ENCODE measurements at regions not wholly inside any gene's neighbourhood (a gene's known extent, or its start where the extent isn't known, plus 50 kb on each side); places are given as distances from the start of the nearest gene placed in this dataset.

DNA sequence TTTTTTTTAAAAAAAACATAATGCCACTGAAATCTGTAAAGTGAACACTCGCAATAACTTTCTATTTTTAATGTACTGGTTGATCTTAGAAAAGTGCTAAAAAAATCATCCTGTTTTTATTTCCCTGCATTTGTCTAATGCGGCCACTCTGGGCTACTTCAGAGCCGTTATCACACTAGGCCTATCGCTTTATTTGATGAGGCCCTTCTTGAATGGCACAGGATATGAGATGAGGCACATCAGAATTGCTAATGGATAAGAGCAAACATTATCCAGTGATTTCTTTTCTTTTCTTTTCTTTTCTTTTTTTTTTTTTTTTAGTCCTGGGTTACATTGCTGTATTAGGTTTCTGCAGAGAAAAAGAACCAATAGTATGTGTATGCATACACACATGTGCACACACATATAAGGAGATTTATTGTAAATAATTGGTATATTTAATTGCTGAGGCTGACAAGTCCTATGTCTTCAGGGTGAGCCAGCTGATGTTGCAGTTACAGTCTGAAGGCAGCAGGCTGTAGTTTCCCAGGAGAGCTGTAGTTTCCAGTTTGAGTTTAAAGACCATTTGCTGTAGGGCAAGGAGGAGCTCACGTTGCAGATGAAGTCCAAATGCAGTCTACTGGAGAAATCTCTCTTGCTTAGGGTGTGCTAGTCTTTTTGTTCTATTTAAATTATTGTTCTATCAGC lies 391.7 kb downstream of the MED10 start:
- no peaks in the 10 kb centered on the region for H3K36me3 ChIP-seq (ENCODE audit: insufficient read depth, low read length)
- H3K4me1 Mint-ChIP-seq = no peaks in the 10 kb centered on the region
- no peak for DNase-seq
- CTCF ChIA-PET (ENCODE audit: partially characterized antibody) = no interaction called here
- no peaks in the 10 kb centered on the region for H3K9me3 ChIP-seq (ENCODE audit: control insufficient read depth in 1 of 2, low read length in 2 of 2)
- H3K4me3 Mint-ChIP-seq = no peak overlapping the region
- no peaks in the 10 kb centered on the region for H3K36me3 Mint-ChIP-seq
- intact Hi-C loops (cut with micrococcal nuclease) = no loop called here
- H3K9me3 Mint-ChIP-seq = peaks cover 0 to 11% (median 4%) of the 10 kb centered on the region in 8 donors
- no peak overlapping the region for H3K27ac Mint-ChIP-seq
- H3K27me3 ChIP-seq (ENCODE audit: insufficient read depth, low read length) = no peaks in the 10 kb centered on the region
- no peak overlapping the region for H3K27ac ChIP-seq (ENCODE audit: low read depth, low read length)
- H3K27me3 Mint-ChIP-seq = no peaks in the 10 kb centered on the region
- no peaks in the 10 kb centered on the region for H3K4me1 ChIP-seq (ENCODE audit: insufficient read depth, low read length)
- POLR2A ChIA-PET (ENCODE audit: partially characterized antibody) = no interaction called here
- no peak overlapping the region for H3K4me3 ChIP-seq (ENCODE audit: low read length in 2 of 2)

DNA sequence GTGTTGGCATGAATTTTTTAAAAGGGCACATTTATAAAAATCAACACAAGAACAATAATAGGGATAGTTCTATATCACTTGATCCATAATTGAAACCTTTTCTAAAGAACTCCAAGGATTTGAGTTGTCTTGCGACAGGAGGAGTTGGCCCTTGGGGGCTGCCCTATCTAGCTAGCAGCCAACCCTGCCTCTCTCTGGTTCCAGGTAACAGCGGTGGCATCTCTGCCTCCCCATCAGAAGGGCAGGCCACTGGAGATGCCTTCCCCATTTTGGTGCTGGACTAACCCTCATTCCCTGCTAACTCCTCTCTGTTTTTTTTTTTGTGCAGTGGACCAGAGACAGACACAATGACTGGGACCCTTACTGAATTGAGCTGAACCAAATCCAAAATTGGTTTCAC lies 393.0 kb downstream of the MED10 start:
- intact Hi-C loops (cut with micrococcal nuclease) = no loop called here
- POLR2A ChIA-PET (ENCODE audit: partially characterized antibody) = no interaction called here
- no peak overlapping the region for H3K4me3 Mint-ChIP-seq

DNA sequence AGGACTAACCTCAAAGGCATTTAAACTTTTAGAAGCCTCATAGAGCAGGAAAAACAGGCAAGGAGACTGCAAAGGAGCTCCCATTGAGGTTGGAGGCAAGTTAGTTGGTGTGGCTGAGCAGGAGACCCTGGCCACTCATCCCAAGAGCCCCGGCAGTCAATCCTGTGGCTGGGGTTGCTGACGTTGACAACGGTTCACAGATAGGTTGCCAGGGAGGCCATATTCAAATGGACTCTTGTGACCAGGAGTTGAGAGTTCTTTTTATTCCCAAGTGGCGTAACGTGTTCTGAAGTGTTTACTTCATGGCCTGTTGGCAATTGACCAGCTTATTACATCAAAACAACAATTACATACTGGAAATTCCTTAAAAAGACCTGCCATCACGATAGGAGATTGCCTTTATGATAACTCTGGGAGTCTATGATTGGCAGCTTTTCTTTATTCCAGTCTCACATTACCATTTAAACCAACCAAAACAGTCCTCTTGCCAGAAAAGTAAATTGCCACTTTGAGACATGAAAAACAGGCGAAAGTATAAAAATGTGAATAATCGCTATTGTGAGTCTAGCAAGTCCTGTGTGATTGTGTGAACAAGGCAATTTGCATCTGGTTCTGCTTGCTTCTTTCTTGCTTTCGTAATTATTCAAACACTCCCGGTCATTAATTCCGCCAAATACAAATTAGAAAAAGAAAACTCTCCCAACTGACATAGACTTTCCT lies 394.9 kb downstream of the MED10 start:
- Histone ChIP-seq H3K4me3 (ENCODE audit: low read length in 2 of 2) (no peak overlapping the region), H3K36me3 (ENCODE audit: insufficient read depth, low read length) (no peaks in the 10 kb centered on the region), H3K27me3 (ENCODE audit: insufficient read depth, low read length) (no peaks in the 10 kb centered on the region), H3K9me3 (ENCODE audit: control insufficient read depth in 1 of 2, low read length in 2 of 2) (no peaks in the 10 kb centered on the region), H3K4me1 (ENCODE audit: insufficient read depth, low read length) (no peaks in the 10 kb centered on the region), H3K27ac (ENCODE audit: low read depth, low read length) (no peak overlapping the region)
- no peak overlapping the region for H3K4me3 Mint-ChIP-seq
- no peak for DNase-seq
- intact Hi-C loops (cut with micrococcal nuclease) = no loop called here
- CTCF ChIA-PET (ENCODE audit: partially characterized antibody) = no interaction called here
- peaks cover 0 to 1% of the 10 kb centered on the region in 2 donors for H3K27me3 Mint-ChIP-seq
- POLR2A ChIA-PET (ENCODE audit: partially characterized antibody) = no interaction called here
- no peak overlapping the region for H3K27ac Mint-ChIP-seq
- no peaks in the 10 kb centered on the region for H3K4me1 Mint-ChIP-seq
- H3K9me3 Mint-ChIP-seq = peaks cover 0 to 2% (median 0%) of the 10 kb centered on the region in 8 donors
- no peaks in the 10 kb centered on the region for H3K36me3 Mint-ChIP-seq

More for the DNA sequence above, 393.0 kb downstream of the MED10 start:
- H3K36me3 ChIP-seq (ENCODE audit: insufficient read depth, low read length) = no peaks in the 10 kb centered on the region
- H3K36me3 Mint-ChIP-seq = no peaks in the 10 kb centered on the region
- H3K27me3 Mint-ChIP-seq = no peaks in the 10 kb centered on the region
- peaks cover 0 to 3% (median 0%) of the 10 kb centered on the region in 8 donors for H3K9me3 Mint-ChIP-seq
- no peak overlapping the region for H3K27ac ChIP-seq (ENCODE audit: low read depth, low read length)
- no peak overlapping the region for H3K4me3 ChIP-seq (ENCODE audit: low read length in 2 of 2)
- no peaks in the 10 kb centered on the region for H3K9me3 ChIP-seq (ENCODE audit: control insufficient read depth in 1 of 2, low read length in 2 of 2)
- CTCF ChIA-PET (ENCODE audit: partially characterized antibody) = no interaction called here
- no peak for DNase-seq
- H3K4me1 ChIP-seq (ENCODE audit: insufficient read depth, low read length) = no peaks in the 10 kb centered on the region
- H3K27me3 ChIP-seq (ENCODE audit: insufficient read depth, low read length) = no peaks in the 10 kb centered on the region
- no peak overlapping the region for H3K27ac Mint-ChIP-seq
- no peaks in the 10 kb centered on the region for H3K4me1 Mint-ChIP-seq

DNA sequence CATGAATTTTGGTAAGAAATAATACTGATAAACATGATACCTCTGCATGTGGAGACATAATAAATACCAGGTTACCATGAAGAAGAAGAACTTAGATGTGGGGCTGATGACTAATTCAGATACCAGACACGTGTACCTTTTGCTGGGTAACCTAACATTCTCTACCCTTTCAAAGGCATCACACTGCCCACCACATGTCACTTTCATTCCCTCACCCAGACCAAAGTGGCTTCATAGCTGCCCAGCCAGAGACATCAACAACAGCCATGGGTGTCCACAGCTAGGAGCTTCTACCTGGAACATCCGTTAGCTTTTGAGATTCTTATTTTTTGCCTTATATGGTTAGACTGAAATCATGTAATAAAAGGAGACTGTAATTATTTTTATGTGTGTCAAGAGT lies 396.8 kb downstream of the MED10 start:
- ChIA-PET CTCF (ENCODE audit: partially characterized antibody) (no interaction called here), POLR2A (ENCODE audit: partially characterized antibody) (no interaction called here)
- no peaks in the 10 kb centered on the region for H3K4me1 Mint-ChIP-seq
- no peaks in the 10 kb centered on the region for H3K9me3 ChIP-seq (ENCODE audit: control insufficient read depth in 1 of 2, low read length in 2 of 2)
- H3K27me3 ChIP-seq (ENCODE audit: insufficient read depth, low read length) = no peaks in the 10 kb centered on the region
- intact Hi-C loops (cut with micrococcal nuclease) = no loop called here
- H3K4me1 ChIP-seq (ENCODE audit: insufficient read depth, low read length) = no peaks in the 10 kb centered on the region
- DNase-seq = no peak
- H3K27ac Mint-ChIP-seq = no peak overlapping the region
- H3K27me3 Mint-ChIP-seq = peaks cover 0 to 1% of the 10 kb centered on the region in 2 donors
- H3K9me3 Mint-ChIP-seq = peaks cover 0 to 2% (median 0%) of the 10 kb centered on the region in 8 donors
- H3K4me3 ChIP-seq (ENCODE audit: low read length in 2 of 2) = no peak overlapping the region
- H3K27ac ChIP-seq (ENCODE audit: low read depth, low read length) = no peak overlapping the region
- H3K4me3 Mint-ChIP-seq = no peak overlapping the region
- no peaks in the 10 kb centered on the region for H3K36me3 Mint-ChIP-seq
- H3K36me3 ChIP-seq (ENCODE audit: insufficient read depth, low read length) = no peaks in the 10 kb centered on the region

DNA sequence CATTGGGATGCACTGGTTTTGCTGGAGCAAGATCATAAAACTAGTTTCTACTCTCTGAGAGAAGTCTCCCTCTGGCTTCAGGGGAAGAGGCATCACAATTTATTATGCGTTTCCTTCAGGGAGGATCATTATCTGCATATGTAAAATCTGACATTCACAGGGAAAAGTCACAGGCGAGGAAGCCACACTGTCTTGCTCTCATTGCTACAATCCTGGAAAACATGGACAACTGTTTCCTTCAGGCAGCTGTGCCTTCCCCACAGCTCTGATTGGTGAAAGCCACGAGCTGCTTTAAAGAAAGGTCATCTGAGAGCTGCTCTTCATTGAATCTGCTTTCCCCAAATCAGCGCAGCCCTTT lies 397.8 kb downstream of the MED10 start:
- Histone ChIP-seq H3K4me3 (ENCODE audit: low read length in 2 of 2) (no peak overlapping the region), H3K4me1 (ENCODE audit: insufficient read depth, low read length) (no peaks in the 10 kb centered on the region), H3K9me3 (ENCODE audit: control insufficient read depth in 1 of 2, low read length in 2 of 2) (no peaks in the 10 kb centered on the region), H3K27me3 (ENCODE audit: insufficient read depth, low read length) (no peaks in the 10 kb centered on the region), H3K27ac (ENCODE audit: low read depth, low read length) (no peak overlapping the region), H3K36me3 (ENCODE audit: insufficient read depth, low read length) (no peaks in the 10 kb centered on the region)
- intact Hi-C loops (cut with micrococcal nuclease) = no loop called here
- Mint-ChIP-seq H3K9me3 (peaks cover 0 to 4% (median 0%) of the 10 kb centered on the region in 8 donors), H3K4me3 (no peak overlapping the region), H3K27me3 (peaks cover 0 to 1% of the 10 kb centered on the region in 2 donors), H3K4me1 (no peaks in the 10 kb centered on the region), H3K27ac (no peak overlapping the region), H3K36me3 (no peaks in the 10 kb centered on the region)
- DNase-seq = no peak
- ChIA-PET CTCF (ENCODE audit: partially characterized antibody) (no interaction called here), POLR2A (ENCODE audit: partially characterized antibody) (no interaction called here)

DNA sequence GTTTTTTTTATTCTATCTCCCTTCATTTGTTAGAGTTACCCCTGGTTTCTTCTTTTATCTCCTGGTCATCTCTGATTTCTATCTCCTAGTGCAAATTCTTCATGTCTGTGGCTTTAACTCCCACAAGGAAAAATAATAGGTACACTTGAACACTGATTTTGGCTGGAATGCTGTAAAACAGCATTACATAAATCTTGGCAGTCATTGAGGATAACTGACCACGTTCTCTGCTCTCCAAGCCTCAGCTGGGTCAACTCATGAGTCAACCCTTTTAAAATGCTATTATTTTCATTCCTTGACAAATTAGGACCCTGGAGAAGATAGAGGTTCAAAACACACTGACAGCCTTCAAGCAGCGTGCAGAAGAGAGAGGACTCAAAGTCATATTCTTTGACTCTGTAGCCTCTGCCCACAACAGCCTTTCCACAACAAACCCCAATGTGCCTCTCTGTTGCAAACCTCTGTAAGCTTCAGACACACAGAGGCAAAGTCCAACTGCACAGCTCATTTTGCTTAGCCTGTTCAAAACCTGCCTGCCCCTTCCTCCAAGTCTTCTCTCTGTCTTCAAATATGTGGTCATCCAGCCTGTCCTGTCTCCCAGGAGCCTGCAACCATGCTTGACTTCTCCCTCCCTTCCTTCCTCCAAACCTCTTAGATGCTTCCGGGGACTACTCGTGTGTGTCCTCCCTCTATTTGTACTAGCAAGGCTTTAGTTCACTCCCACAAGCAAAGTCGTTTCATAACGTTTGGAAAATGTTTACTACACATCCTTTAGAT lies 398.4 kb downstream of the MED10 start:
- Mint-ChIP-seq H3K27ac (no peak overlapping the region), H3K9me3 (peaks cover 0 to 4% (median 0%) of the 10 kb centered on the region in 8 donors), H3K27me3 (peaks cover 0 to 1% of the 10 kb centered on the region in 2 donors), H3K36me3 (no peaks in the 10 kb centered on the region), H3K4me3 (no peak overlapping the region), H3K4me1 (no peaks in the 10 kb centered on the region)
- no peaks in the 10 kb centered on the region for H3K4me1 ChIP-seq (ENCODE audit: insufficient read depth, low read length)
- no peak overlapping the region for H3K27ac ChIP-seq (ENCODE audit: low read depth, low read length)
- DNase-seq = no peak
- intact Hi-C loops (cut with micrococcal nuclease) = no loop called here
- no peaks in the 10 kb centered on the region for H3K36me3 ChIP-seq (ENCODE audit: insufficient read depth, low read length)
- no peaks in the 10 kb centered on the region for H3K9me3 ChIP-seq (ENCODE audit: control insufficient read depth in 1 of 2, low read length in 2 of 2)
- CTCF ChIA-PET (ENCODE audit: partially characterized antibody) = no interaction called here
- POLR2A ChIA-PET (ENCODE audit: partially characterized antibody) = no interaction called here
- H3K27me3 ChIP-seq (ENCODE audit: insufficient read depth, low read length) = no peaks in the 10 kb centered on the region
- H3K4me3 ChIP-seq (ENCODE audit: low read length in 2 of 2) = no peak overlapping the region

DNA sequence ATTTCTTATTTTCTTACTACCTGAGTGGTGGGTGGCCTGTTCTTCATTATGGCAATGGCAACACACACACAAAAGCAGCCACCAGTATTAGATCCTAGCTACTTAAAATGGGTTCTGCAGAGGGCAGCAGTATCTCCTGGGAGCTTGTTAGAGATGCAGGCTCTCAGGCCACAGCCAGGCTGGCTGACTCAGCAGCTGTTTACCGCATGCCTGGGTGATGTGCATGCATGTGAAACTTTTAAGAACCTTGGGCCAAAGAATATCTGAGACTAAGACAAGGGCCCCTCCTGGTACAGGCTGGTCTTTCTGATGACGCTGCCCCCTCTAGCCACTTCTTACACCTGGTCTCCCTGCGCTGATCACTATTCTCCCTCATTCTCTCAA lies 399.0 kb downstream of the MED10 start:
- H3K4me3 Mint-ChIP-seq = no peak overlapping the region
- DNase-seq = no peak
- Histone ChIP-seq H3K27me3 (ENCODE audit: insufficient read depth, low read length) (no peaks in the 10 kb centered on the region), H3K9me3 (ENCODE audit: control insufficient read depth in 1 of 2, low read length in 2 of 2) (no peaks in the 10 kb centered on the region), H3K4me3 (ENCODE audit: low read length in 2 of 2) (no peak overlapping the region), H3K4me1 (ENCODE audit: insufficient read depth, low read length) (no peaks in the 10 kb centered on the region), H3K27ac (ENCODE audit: low read depth, low read length) (no peak overlapping the region), H3K36me3 (ENCODE audit: insufficient read depth, low read length) (no peaks in the 10 kb centered on the region)
- no peaks in the 10 kb centered on the region for H3K36me3 Mint-ChIP-seq
- peaks cover 0 to 1% of the 10 kb centered on the region in 2 donors for H3K27me3 Mint-ChIP-seq
- no peak overlapping the region for H3K27ac Mint-ChIP-seq
- ChIA-PET POLR2A (ENCODE audit: partially characterized antibody) (no interaction called here), CTCF (ENCODE audit: partially characterized antibody) (no interaction called here)
- intact Hi-C loops (cut with micrococcal nuclease) = no loop called here
- peaks cover 0 to 4% (median 0%) of the 10 kb centered on the region in 8 donors for H3K9me3 Mint-ChIP-seq
- no peaks in the 10 kb centered on the region for H3K4me1 Mint-ChIP-seq

Measured in CD4-positive, alpha-beta memory T cell (primary cell).